Vagina (tissue), 2 donors: ENCODE measurements at regions not wholly inside any gene's neighbourhood (a gene's known extent, or its start where the extent isn't known, plus 50 kb on each side); places are given as distances from the start of the nearest gene placed in this dataset.

ENCODE experiments used
- POLR2A ChIP-seq, 2 donors: fragments of 450-650 bp; IDR thresholded peaks; one replicate each; pipeline ENCODE4 v1.6.1; 2017; ENCODE audit warnings: antibody characterized with exemption in 2 of 2, mild to moderate bottlenecking in 2 of 2, moderate library complexity in 2 of 2
- POLR2AphosphoS5 ChIP-seq, 2 donors: sonication (generic); formaldehyde crosslinking; IDR thresholded peaks; one replicate each; pipeline ENCODE4 v1.9.0; 2017; ENCODE audit warnings: antibody characterized with exemption in 2 of 2, mild to moderate bottlenecking in 2 of 2, low read depth in 1 of 2; ENCODE audit not compliant: insufficient read depth in 1 of 2
- TF ChIP-seq, protein P1 (sequence below), 3 experiments: fragments of 450-650 bp in 2 of 3; fragments of 200-600 bp in 1 of 3; sonication (generic) in 1 of 3; IDR thresholded peaks; one replicate each; pipeline ENCODE4 v1.5.1; 2017 to 2019; ENCODE audit warnings: antibody characterized with exemption in 3 of 3, mild to moderate bottlenecking in 2 of 3, moderate library complexity in 2 of 3

DNA sequence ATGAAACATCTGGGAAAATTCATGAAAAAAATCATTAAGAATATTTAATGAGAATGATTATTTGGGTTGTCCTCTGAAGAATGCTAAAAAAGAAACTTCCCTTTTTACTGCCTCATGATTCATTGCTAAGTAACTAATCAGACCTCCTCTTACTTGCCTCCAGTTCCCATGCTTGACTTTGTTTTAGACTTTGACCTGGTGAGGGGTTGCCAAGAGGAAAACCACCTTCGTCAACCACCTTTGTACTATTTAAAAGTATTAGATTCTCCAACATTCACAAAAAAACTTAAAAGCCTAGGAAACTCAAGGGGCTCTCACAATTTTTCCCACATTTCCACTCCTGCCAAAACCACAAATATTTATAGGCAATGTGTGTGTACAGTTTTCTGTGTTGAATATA is 115.2 kb upstream of the ST8SIA4 start:
- TF ChIP-seq, protein P1, sequence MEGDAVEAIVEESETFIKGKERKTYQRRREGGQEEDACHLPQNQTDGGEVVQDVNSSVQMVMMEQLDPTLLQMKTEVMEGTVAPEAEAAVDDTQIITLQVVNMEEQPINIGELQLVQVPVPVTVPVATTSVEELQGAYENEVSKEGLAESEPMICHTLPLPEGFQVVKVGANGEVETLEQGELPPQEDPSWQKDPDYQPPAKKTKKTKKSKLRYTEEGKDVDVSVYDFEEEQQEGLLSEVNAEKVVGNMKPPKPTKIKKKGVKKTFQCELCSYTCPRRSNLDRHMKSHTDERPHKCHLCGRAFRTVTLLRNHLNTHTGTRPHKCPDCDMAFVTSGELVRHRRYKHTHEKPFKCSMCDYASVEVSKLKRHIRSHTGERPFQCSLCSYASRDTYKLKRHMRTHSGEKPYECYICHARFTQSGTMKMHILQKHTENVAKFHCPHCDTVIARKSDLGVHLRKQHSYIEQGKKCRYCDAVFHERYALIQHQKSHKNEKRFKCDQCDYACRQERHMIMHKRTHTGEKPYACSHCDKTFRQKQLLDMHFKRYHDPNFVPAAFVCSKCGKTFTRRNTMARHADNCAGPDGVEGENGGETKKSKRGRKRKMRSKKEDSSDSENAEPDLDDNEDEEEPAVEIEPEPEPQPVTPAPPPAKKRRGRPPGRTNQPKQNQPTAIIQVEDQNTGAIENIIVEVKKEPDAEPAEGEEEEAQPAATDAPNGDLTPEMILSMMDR (IDR thresholded peaks at IDR 0.05) = no peak
- TF ChIP-seq POLR2A (IDR thresholded peaks at IDR 0.05) = no peak
- TF ChIP-seq POLR2AphosphoS5 (IDR thresholded peaks at IDR 0.05; ENCODE audit: insufficient read depth in 1 of 2, low read depth in 1 of 2) = no peak
